CD8-positive, alpha-beta memory T cell (primary cell): ENCODE measurements at regions not wholly inside any gene's neighbourhood (a gene's known extent, or its start where the extent isn't known, plus 50 kb on each side); places are given as distances from the start of the nearest gene placed in this dataset.
"Not testable (repeated sequence)": the region's sequence is repeated elsewhere in the genome, so short reads cannot be mapped to it uniquely, and the experiment has no call there.

Experiments
- CTCF ChIA-PET: fragments of 350-600 bp; sonication (Branson Sonifier 250); formaldehyde crosslinking; loops from one replicate; lab custom pipeline; 2021; ENCODE audit warnings: antibody characterized with exemption; lab: Charles Lee
- POLR2A ChIA-PET: fragments of 350-600 bp; sonication (Branson Sonifier 250); formaldehyde crosslinking; loops from one replicate; lab custom pipeline; 2021; ENCODE audit warnings: antibody characterized with exemption; lab: Charles Lee
- DNase-seq, 5 donors: peaks; one replicate each; pipeline versions ENCODE4 v3.0.0 to v3.0.0-alpha.2; 2020 to 2022; ENCODE audit warnings: mixed read lengths in 1 of 5
- H3K27ac ChIP-seq: one replicate; pipeline ENCODE4 v1.7.0; 2013; ENCODE audit warnings: low read depth, mild to moderate bottlenecking, low read length, moderate library complexity
- H3K27me3 ChIP-seq: 2 replicates; pipeline ENCODE4 v1.7.0; 2013; ENCODE audit warnings: low read length, mild to moderate bottlenecking; ENCODE audit not compliant: insufficient read depth, poor library complexity, severe bottlenecking
- H3K36me3 ChIP-seq: 2 replicates; pipeline ENCODE4 v1.7.0; 2013; ENCODE audit warnings: mild to moderate bottlenecking, low read length, moderate library complexity; ENCODE audit not compliant: insufficient read depth
- H3K4me1 ChIP-seq: 2 replicates; pipeline ENCODE4 v1.7.0; 2013; ENCODE audit warnings: mild to moderate bottlenecking, low read length, moderate library complexity; ENCODE audit not compliant: insufficient read depth
- H3K4me3 ChIP-seq: 2 replicates; pipeline ENCODE4 v1.7.0; 2013; ENCODE audit warnings: mild to moderate bottlenecking, low read length
- H3K9me3 ChIP-seq: 2 replicates; pipeline ENCODE4 v1.7.0; 2013; ENCODE audit warnings: mild to moderate bottlenecking, low read length
- H3K27ac Mint-ChIP-seq, 8 donors: one replicate each; pipeline ENCODE4 v1.8.0; 2020 to 2021; ENCODE audit warnings: mixed read lengths in 8 of 8, mild to moderate bottlenecking in 6 of 8, inconsistent platforms in 3 of 8, moderate library complexity in 3 of 8
- H3K27me3 Mint-ChIP-seq, 2 donors: one replicate each; pipeline ENCODE4 v1.8.0; 2020 to 2021; ENCODE audit warnings: mixed read lengths in 2 of 2, mild to moderate bottlenecking in 1 of 2, moderate library complexity in 1 of 2
- H3K36me3 Mint-ChIP-seq, 3 donors: one replicate each; pipeline ENCODE4 v1.8.0; 2020 to 2021; ENCODE audit warnings: mixed read lengths in 3 of 3, inconsistent platforms in 1 of 3, mild to moderate bottlenecking in 1 of 3
- H3K4me1 Mint-ChIP-seq, 3 donors: one replicate each; pipeline ENCODE4 v1.8.0; 2020 to 2021; ENCODE audit warnings: mixed read lengths in 3 of 3, inconsistent platforms in 1 of 3, mild to moderate bottlenecking in 1 of 3
- H3K4me3 Mint-ChIP-seq, 7 donors: one replicate each; pipeline ENCODE4 v1.8.0; 2020 to 2021; ENCODE audit warnings: mixed read lengths in 7 of 7, mild to moderate bottlenecking in 6 of 7, moderate library complexity in 4 of 7, inconsistent platforms in 2 of 7
- H3K9me3 Mint-ChIP-seq, 5 donors: one replicate each; pipeline ENCODE4 v1.8.0; 2020 to 2022; ENCODE audit warnings: mixed read lengths in 5 of 5, mild to moderate bottlenecking in 3 of 5, moderate library complexity in 2 of 5, inconsistent platforms in 1 of 5

DNA sequence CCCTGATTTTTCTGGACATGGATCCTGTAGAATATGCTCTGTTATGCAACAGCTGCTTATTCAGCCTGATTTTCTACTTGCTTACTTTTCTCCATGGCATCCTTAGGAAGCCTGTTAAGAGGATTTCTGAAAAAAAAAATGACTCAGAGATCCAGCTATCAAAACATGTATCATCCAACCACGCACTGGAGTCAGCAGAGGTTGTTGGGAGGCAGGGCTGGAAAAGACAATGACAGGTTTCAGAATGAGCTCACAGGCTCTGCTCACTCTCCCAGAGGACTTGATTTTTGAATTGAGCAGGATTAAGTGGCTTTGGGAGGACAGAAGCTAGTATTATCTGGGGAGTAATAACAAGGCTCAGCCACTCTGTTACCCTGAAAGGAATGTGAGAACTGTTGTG lies 742.3 kb downstream of the PRIM2 start:
- H3K27ac Mint-ChIP-seq, result not testable (repeated sequence)

DNA sequence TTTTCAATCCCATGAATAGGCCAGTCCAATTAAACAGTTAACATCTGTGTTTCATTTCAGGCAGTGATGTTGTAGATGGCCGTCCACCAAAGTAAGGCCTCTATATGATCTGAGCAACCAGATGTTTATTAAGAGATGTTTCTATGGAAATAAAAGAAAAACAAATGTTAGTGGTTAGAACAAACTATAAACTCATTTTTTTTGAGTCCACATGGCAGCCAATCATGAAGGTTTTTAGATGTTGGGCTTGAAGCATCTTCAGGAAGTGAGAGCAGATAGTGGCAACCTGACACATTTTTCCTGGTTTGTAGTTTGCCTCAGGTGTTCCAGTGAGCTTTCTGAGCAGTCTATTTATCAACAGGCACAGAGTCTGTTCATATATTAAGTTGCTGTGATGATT lies 746.1 kb downstream of the PRIM2 start:
- CTCF ChIA-PET, H3K27me3 ChIP-seq, H3K27ac ChIP-seq, H3K4me1 ChIP-seq, H3K27ac Mint-ChIP-seq, POLR2A ChIA-PET, H3K4me1 Mint-ChIP-seq, DNase-seq, H3K9me3 ChIP-seq, H3K4me3 ChIP-seq, H3K4me3 Mint-ChIP-seq, H3K36me3 ChIP-seq, H3K9me3 Mint-ChIP-seq, H3K36me3 Mint-ChIP-seq, H3K27me3 Mint-ChIP-seq: not testable (repeated sequence)

More for the DNA sequence above, 742.3 kb downstream of the PRIM2 start:
- H3K36me3 ChIP-seq, H3K4me3 Mint-ChIP-seq, H3K9me3 ChIP-seq, H3K36me3 Mint-ChIP-seq, H3K4me3 ChIP-seq, H3K27ac ChIP-seq, H3K27me3 ChIP-seq, H3K9me3 Mint-ChIP-seq, H3K27me3 Mint-ChIP-seq, DNase-seq, H3K4me1 ChIP-seq, CTCF ChIA-PET, H3K4me1 Mint-ChIP-seq, POLR2A ChIA-PET: not testable (repeated sequence)

DNA sequence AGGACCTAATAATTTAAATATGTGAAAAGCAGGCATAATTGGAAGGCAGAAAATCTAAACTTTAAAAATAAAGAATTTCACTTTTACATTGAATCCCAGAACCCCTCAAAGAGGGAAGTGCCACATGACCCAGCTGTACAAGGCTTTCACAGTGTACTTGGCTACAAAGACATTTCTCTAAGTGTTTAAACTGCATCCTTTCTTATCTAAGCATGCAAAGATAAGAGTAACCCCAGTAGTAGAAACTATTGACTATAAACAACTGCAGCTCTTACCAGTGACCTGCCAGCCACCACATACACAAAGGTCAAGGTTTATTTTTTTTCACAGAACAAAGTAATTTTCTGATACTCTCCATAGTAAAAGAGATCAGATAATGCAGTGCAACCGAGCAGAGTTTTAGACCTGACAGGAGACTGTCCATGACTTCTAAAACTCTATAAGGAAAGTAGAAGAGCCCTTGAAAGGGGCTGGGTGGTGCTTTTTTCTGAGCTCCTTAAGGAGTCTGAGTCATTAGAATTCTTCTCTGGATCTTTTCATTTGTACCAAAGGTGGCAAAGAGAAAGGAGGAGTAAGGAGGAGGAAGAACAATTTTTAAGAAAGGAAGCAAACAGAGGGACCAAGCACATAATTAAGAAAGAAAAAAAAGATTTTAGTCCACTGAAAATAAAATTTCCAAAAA lies 750.6 kb downstream of the PRIM2 start:
- H3K36me3 Mint-ChIP-seq, H3K27ac Mint-ChIP-seq, H3K4me3 Mint-ChIP-seq, CTCF ChIA-PET, H3K4me1 ChIP-seq, DNase-seq, H3K27me3 ChIP-seq, H3K4me3 ChIP-seq, POLR2A ChIA-PET, H3K9me3 Mint-ChIP-seq, H3K36me3 ChIP-seq, H3K9me3 ChIP-seq, H3K27me3 Mint-ChIP-seq, H3K4me1 Mint-ChIP-seq, H3K27ac ChIP-seq: not testable (repeated sequence)

DNA sequence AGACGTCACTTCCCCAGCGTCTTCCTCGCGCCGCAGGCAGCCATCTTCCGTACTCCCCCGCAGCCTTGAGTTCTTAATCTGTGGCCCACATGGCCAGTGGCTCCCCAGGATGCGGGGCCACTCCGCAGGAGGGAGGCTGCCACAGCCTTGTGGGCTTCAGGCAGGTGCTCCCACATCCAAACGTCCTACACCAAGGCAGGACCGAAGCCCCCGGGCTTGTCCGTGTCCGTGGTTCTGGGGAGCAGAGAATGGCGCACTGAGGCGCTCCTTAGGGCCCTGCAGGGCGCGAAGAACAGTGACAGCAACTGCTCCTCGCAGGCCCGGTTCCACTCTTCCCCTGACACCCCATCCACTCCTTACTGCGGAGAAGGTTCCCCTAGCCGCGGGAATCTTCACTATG lies 755.8 kb downstream of the PRIM2 start:
- Mint-ChIP-seq H3K4me1 (no peaks in the 10 kb centered on the region), H3K27ac (no peak overlapping the region), H3K27me3 (no peaks in the 10 kb centered on the region), H3K4me3 (no peak overlapping the region), H3K9me3 (peaks cover 0 to 2% (median 0%) of the 10 kb centered on the region in 5 donors), H3K36me3 (no peaks in the 10 kb centered on the region)
- no peak overlapping the region for H3K4me3 ChIP-seq
- POLR2A ChIA-PET, result no interaction called here
- H3K27me3 ChIP-seq, result no peaks in the 10 kb centered on the region
- no peaks in the 10 kb centered on the region for H3K4me1 ChIP-seq
- H3K27ac ChIP-seq, result no peak overlapping the region
- no peaks in the 10 kb centered on the region for H3K9me3 ChIP-seq
- no peaks in the 10 kb centered on the region for H3K36me3 ChIP-seq
- CTCF ChIA-PET, result no interaction called here
- DNase-seq, result no peak

DNA sequence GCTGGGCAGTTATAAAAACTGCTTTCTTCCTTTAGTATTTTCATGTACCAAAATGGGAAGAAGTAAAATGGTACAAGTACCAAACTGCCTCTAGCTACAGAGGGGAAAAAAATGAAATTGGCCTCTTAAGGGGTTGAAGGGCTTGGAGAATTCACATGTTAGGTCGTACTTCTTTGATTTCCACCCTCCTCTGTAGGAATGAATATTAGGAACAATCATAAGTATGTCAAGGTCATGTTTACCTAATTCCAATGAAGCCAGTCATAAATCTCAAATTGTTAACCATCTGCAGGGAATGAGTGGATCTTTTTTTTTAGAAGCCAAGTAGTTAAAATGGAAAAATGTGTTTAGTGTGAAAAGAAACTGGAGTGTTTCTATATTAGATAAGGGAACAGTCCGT lies 772.6 kb downstream of the PRIM2 start:
- H3K27ac Mint-ChIP-seq, CTCF ChIA-PET, H3K27me3 ChIP-seq, H3K4me3 ChIP-seq, H3K9me3 Mint-ChIP-seq, H3K27me3 Mint-ChIP-seq, H3K36me3 ChIP-seq, POLR2A ChIA-PET, H3K4me1 Mint-ChIP-seq, H3K36me3 Mint-ChIP-seq, H3K9me3 ChIP-seq, DNase-seq, H3K4me3 Mint-ChIP-seq, H3K27ac ChIP-seq, H3K4me1 ChIP-seq: not testable (repeated sequence)

DNA sequence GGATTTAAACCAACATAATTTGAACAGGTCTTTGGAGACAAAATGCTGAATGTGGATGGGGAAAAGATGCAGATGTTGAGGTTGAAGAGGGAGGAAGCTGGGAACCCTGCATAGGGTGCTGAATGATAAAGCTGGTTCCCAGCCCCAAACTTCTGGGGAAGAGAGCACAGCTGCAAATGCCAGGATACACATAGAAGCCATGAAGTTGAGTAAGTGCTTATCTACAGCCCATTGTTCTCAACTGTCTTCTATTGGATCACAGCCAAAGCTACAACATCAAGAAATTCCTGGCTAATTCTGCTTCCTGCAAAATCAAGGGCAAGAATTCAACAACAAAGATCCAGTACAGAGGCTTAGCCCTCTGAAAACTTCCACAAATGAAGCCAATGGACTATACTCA lies 779.8 kb downstream of the PRIM2 start:
- H3K4me1 Mint-ChIP-seq, CTCF ChIA-PET, H3K27me3 Mint-ChIP-seq, POLR2A ChIA-PET, DNase-seq, H3K36me3 ChIP-seq, H3K9me3 ChIP-seq, H3K9me3 Mint-ChIP-seq, H3K27ac Mint-ChIP-seq, H3K4me3 Mint-ChIP-seq, H3K27me3 ChIP-seq, H3K4me1 ChIP-seq, H3K36me3 Mint-ChIP-seq, H3K4me3 ChIP-seq, H3K27ac ChIP-seq: not testable (repeated sequence)

DNA sequence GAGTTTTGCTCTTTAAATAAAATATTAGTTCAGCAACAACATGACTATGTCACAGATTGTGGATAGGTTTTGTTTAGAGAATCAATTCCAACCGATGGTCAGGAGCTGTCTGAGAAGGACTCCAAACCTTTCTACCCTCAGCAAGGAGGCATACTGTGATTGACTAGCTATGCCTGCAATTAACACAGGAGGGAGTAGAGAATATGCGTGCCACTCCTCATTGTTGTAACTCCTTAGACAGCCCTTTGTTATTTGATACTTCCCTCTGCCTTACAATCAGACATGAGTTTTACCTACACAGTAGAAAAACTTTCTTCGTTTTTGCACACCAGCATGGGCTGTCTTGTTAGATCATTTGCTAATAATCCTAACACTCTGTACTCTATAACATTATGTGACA lies 796.5 kb downstream of the PRIM2 start:
- Mint-ChIP-seq H3K4me1 (no peaks in the 10 kb centered on the region), H3K36me3 (no peaks in the 10 kb centered on the region), H3K27ac (no peak overlapping the region), H3K9me3 (peaks cover 0 to 2% (median 0%) of the 10 kb centered on the region in 5 donors), H3K4me3 (no peak overlapping the region), H3K27me3 (no peaks in the 10 kb centered on the region)
- Histone ChIP-seq H3K36me3 (no peaks in the 10 kb centered on the region), H3K4me3 (no peak overlapping the region), H3K4me1 (no peaks in the 10 kb centered on the region), H3K27ac (no peak overlapping the region), H3K9me3 (no peaks in the 10 kb centered on the region), H3K27me3 (no peaks in the 10 kb centered on the region)
- DNase-seq, result no peak
- ChIA-PET POLR2A (no interaction called here), CTCF (no interaction called here)

DNA sequence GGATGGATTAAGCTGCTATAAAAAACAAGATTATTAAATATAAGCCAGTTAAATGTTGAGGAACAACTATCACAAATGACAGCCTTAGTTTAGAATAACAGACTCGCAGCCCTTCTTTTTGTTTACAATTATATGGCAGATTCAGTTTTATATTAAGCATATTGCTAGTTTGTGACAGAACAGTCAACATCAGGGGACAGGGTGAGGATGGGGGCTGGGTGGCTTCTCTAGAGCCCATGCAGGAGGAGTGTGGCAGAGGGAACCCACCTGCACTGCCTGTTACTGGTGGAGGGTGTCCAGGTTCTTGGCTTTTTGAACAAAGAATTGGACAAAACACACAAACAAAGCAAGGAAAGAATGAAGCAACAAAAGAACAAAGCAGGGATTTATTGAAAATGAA lies 799.7 kb downstream of the PRIM2 start:
- H3K27ac ChIP-seq, H3K27ac Mint-ChIP-seq, H3K4me3 ChIP-seq, H3K4me3 Mint-ChIP-seq, POLR2A ChIA-PET, DNase-seq, H3K9me3 Mint-ChIP-seq, CTCF ChIA-PET, H3K27me3 ChIP-seq, H3K36me3 Mint-ChIP-seq, H3K27me3 Mint-ChIP-seq, H3K36me3 ChIP-seq, H3K9me3 ChIP-seq, H3K4me1 Mint-ChIP-seq, H3K4me1 ChIP-seq: not testable (repeated sequence)

DNA sequence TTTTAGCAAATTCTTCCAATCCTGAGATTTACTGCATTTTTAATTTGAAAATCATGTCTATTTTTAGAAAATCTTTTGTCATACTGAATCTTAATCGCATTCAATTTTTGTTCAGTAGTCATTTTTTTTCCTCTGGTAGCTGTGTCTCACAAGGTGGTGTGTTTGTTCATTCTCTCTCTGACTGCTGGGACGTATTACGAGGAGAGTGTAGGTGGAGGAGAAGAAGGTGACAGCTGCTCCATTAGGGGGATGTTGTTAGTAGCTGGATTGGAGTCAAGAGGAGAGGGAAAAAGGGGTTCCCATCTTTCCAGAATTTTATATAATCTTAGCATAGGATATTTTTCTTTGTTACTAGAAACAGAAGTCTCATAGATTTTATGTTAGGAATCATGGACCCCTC lies 804.2 kb downstream of the PRIM2 start:
- H3K4me3 ChIP-seq, H3K4me3 Mint-ChIP-seq, H3K27ac ChIP-seq, H3K27ac Mint-ChIP-seq, POLR2A ChIA-PET, H3K9me3 Mint-ChIP-seq, H3K27me3 Mint-ChIP-seq, H3K36me3 Mint-ChIP-seq, H3K36me3 ChIP-seq, H3K9me3 ChIP-seq, H3K4me1 Mint-ChIP-seq, CTCF ChIA-PET, H3K4me1 ChIP-seq, DNase-seq, H3K27me3 ChIP-seq: not testable (repeated sequence)
